Activated CD4-positive, alpha-beta T cell treated with anti-CD3 and anti-CD28 coated beads, Interleukin-10, Interleukin-2, amounts not matched to agents 100 ng/mL and 50 ng/mL, durations not matched to agents 16 hours and 8 hours (primary cell): ENCODE measurements at regions not wholly inside any gene's neighbourhood (a gene's known extent, or its start where the extent isn't known, plus 50 kb on each side); places are given as distances from the start of the nearest gene placed in this dataset.
"Not testable (repeated sequence)": the region's sequence is repeated elsewhere in the genome, so short reads cannot be mapped to it uniquely, and the experiment has no call there.

Experiments used
- DNase-seq: peaks from one replicate; pipeline ENCODE4 v3.0.0-alpha.2; 2020

GRCh38 chr13:47687577-47687976, 313.5 kb downstream of the SUCLA2 start:
- DNase-seq: no peak

GRCh38 chr13:47685156-47685555, 315.9 kb downstream of the SUCLA2 start:
- DNase-seq: not testable (repeated sequence)

- DNase-seq: no peak
Measured at GRCh38 chr13:47680748-47681147, 320.3 kb downstream of the SUCLA2 start.

GRCh38 chr13:47679401-47679800, 321.7 kb downstream of the SUCLA2 start:
- no peak for DNase-seq

- DNase-seq: no peak
Measured at GRCh38 chr13:47678201-47678968, 322.7 kb downstream of the SUCLA2 start.

- no peak for DNase-seq
Measured at GRCh38 chr13:47675871-47676270, 325.2 kb downstream of the SUCLA2 start.

- no peak for DNase-seq
Measured at GRCh38 chr13:47673009-47673850, 327.8 kb downstream of the SUCLA2 start.

- no peak for DNase-seq
Measured at GRCh38 chr13:47672245-47673008, 328.6 kb downstream of the SUCLA2 start.

- no peak for DNase-seq
Measured at GRCh38 chr13:47671776-47672175, 329.3 kb downstream of the SUCLA2 start.

- no peak for DNase-seq
Measured at GRCh38 chr13:47665043-47665442, 336.0 kb downstream of the SUCLA2 start.

- no peak for DNase-seq
Measured at GRCh38 chr13:47661076-47661475, 340.0 kb downstream of the SUCLA2 start.

GRCh38 chr13:47656651-47657050, 344.4 kb downstream of the SUCLA2 start:
- DNase-seq: no peak

- DNase-seq: no peak
Measured at GRCh38 chr13:47650209-47650608, 350.9 kb downstream of the SUCLA2 start.

GRCh38 chr13:47647001-47647400, 354.1 kb downstream of the SUCLA2 start:
- no peak for DNase-seq

- no peak for DNase-seq
Measured at GRCh38 chr13:47646298-47646697, 354.8 kb downstream of the SUCLA2 start.

GRCh38 chr13:47639738-47640447, 361.2 kb downstream of the SUCLA2 start:
- no peak for DNase-seq

- no peak for DNase-seq
Measured at GRCh38 chr13:47638627-47639026, 362.4 kb downstream of the SUCLA2 start.

- DNase-seq: no peak
Measured at GRCh38 chr13:47632311-47632710, 368.8 kb downstream of the SUCLA2 start.

- no peak for DNase-seq
Measured at GRCh38 chr13:47628666-47629065, 372.4 kb downstream of the SUCLA2 start.

GRCh38 chr13:47623862-47624261, 377.2 kb downstream of the SUCLA2 start:
- no peak for DNase-seq

GRCh38 chr13:47621931-47622330, 379.1 kb downstream of the SUCLA2 start:
- DNase-seq: no peak

GRCh38 chr13:47611664-47612288, 389.3 kb downstream of the SUCLA2 start:
- no peak for DNase-seq
